Spleen (tissue), 7 donors: ENCODE measurements at regions not wholly inside any gene's neighbourhood (a gene's known extent, or its start where the extent isn't known, plus 50 kb on each side); places are given as distances from the start of the nearest gene placed in this dataset.

ENCODE experiments used
- CTCF ChIP-seq, 11 experiments: fragments of 200-600 bp in 7 of 11; fragments of 450-650 bp in 4 of 11; sonication (generic) in 4 of 11; IDR thresholded peaks in 8 of 11; conservative IDR thresholded peaks in 3 of 11; 1 replicate in 7 of 11; 2 replicates in 4 of 11; pipeline versions ENCODE4 v1.4.0 to v1.8.0; 2016 to 2021; ENCODE audit warnings: antibody characterized with exemption in 11 of 11, inconsistent platforms in 4 of 11, mild to moderate bottlenecking in 1 of 11
- POLR2AphosphoS5 ChIP-seq, 3 donors: sonication (generic); formaldehyde crosslinking; IDR thresholded peaks; one replicate each; pipeline ENCODE4 v1.5.1; 2017; ENCODE audit warnings: antibody characterized with exemption in 3 of 3
- donor health status: DM: no; HTN: no; CAD: no; lungs with moderate emphysema.
- donor health status: DM: no; HTN: no; CAD: no.
- donor health status: DM: no; HTN: no; CAD: no.

- no peak for TF ChIP-seq CTCF (IDR thresholded peaks at IDR 0.05 in 8 of 11, conservative IDR thresholded peaks at IDR 0.05 in 3 of 11)
- TF ChIP-seq POLR2AphosphoS5 (IDR thresholded peaks at IDR 0.05) = no peak
Observed at GRCh38 chr3:105254154-105254553, 112.6 kb upstream of the ALCAM start.
